ENCODE measurements at regions not wholly inside any gene's neighbourhood (a gene's known extent, or its start where the extent isn't known, plus 50 kb on each side); places are given as distances from the start of the nearest gene placed in this dataset.

- DNase-seq (ENCODE audit: low spot score): no peak
- intact Hi-C loops (cut with DNase I): no loop called here
Observed at GRCh38 chr15:80308002-80308401, 56.0 kb upstream of the CTXND1 start.

GRCh38 chr15:80309769-80310384 is 57.9 kb upstream of the CTXND1 start:
- intact Hi-C loops (cut with DNase I): loop anchor here (1.0 kb wide), 1 partner anchor 67 kb away; no protein-coding TSS in a partner anchor
- DNase-seq (ENCODE audit: low spot score): no peak

- no peak for DNase-seq (ENCODE audit: low spot score)
- intact Hi-C loops (cut with DNase I): loop anchor here (1.0 kb wide), 1 partner anchor 67 kb away; no protein-coding TSS in a partner anchor
Observed at GRCh38 chr15:80310776-80311175, 58.8 kb upstream of the CTXND1 start.

- no peak for DNase-seq (ENCODE audit: low spot score)
- intact Hi-C loops (cut with DNase I): no loop called here
Observed at GRCh38 chr15:80315289-80315987, 63.4 kb upstream of the CTXND1 start.

GRCh38 chr15:80317389-80318182 is 65.6 kb upstream of the CTXND1 start:
- no peak for DNase-seq (ENCODE audit: low spot score)
- intact Hi-C loops (cut with DNase I): no loop called here

GRCh38 chr15:80321853-80322252 is 69.8 kb upstream of the CTXND1 start:
- no peak for DNase-seq (ENCODE audit: low spot score)
- intact Hi-C loops (cut with DNase I): no loop called here

- intact Hi-C loops (cut with DNase I): no loop called here
- no peak for DNase-seq (ENCODE audit: low spot score)
Observed at GRCh38 chr15:80323285-80323684, 71.3 kb upstream of the CTXND1 start.

GRCh38 chr15:80324545-80325080 is 72.6 kb upstream of the CTXND1 start:
- intact Hi-C loops (cut with DNase I): no loop called here
- no peak for DNase-seq (ENCODE audit: low spot score)

- no peak for DNase-seq (ENCODE audit: low spot score)
- intact Hi-C loops (cut with DNase I): no loop called here
Observed at GRCh38 chr15:80325206-80325605, 73.2 kb upstream of the CTXND1 start.

- intact Hi-C loops (cut with DNase I): no loop called here
Observed at GRCh38 chr15:80326270-80326669, 74.3 kb upstream of the CTXND1 start.

GRCh38 chr15:80328496-80328895 is 75.7 kb upstream of the ARNT2 start:
- intact Hi-C loops (cut with DNase I): no loop called here
- DNase-seq (ENCODE audit: low spot score): no peak

More at GRCh38 chr15:80326270-80326669, 74.3 kb upstream of the CTXND1 start:
- no peak for DNase-seq (ENCODE audit: low spot score)

GRCh38 chr15:80331886-80332406 is 72.2 kb upstream of the ARNT2 start:
- no peak for DNase-seq (ENCODE audit: low spot score)
- intact Hi-C loops (cut with DNase I): no loop called here

- intact Hi-C loops (cut with DNase I): no loop called here
- no peak for DNase-seq (ENCODE audit: low spot score)
Observed at GRCh38 chr15:80333261-80333660, 70.9 kb upstream of the ARNT2 start.

- intact Hi-C loops (cut with DNase I): no loop called here
- no peak for DNase-seq (ENCODE audit: low spot score)
Observed at GRCh38 chr15:80334521-80334920, 69.7 kb upstream of the ARNT2 start.

GRCh38 chr15:80339601-80340000 is 64.6 kb upstream of the ARNT2 start:
- DNase-seq (ENCODE audit: low spot score): no peak

GRCh38 chr15:80342148-80342547 is 62.0 kb upstream of the ARNT2 start:
- intact Hi-C loops (cut with DNase I): no loop called here
- DNase-seq (ENCODE audit: low spot score): no peak

More at GRCh38 chr15:80339601-80340000, 64.6 kb upstream of the ARNT2 start:
- intact Hi-C loops (cut with DNase I): no loop called here

GRCh38 chr15:80343554-80343992 is 60.6 kb upstream of the ARNT2 start:
- DNase-seq (ENCODE audit: low spot score): no peak
- intact Hi-C loops (cut with DNase I): no loop called here

- intact Hi-C loops (cut with DNase I): no loop called here
- no peak for DNase-seq (ENCODE audit: low spot score)
Observed at GRCh38 chr15:80350941-80351610, 53.1 kb upstream of the ARNT2 start.

All from cardiac septum (tissue), 1 donor.